MCF 10A (cell line): ENCODE measurements at regions not wholly inside any gene's neighbourhood (a gene's known extent, or its start where the extent isn't known, plus 50 kb on each side); places are given as distances from the start of the nearest gene placed in this dataset.
A peak's percentile ranks its signal among the peaks of the same experiment; 100 is the strongest.

Source experiments
- BruUV-seq: library from RNA; stranded (reverse); fragments of 400-500 nt; replicated peaks from 2 replicates; lab custom pipeline; 2021; lab: Mats Ljungman, UMichigan
- CTCF ChIA-PET: fragments of 300-600 bp; sonication (Branson Sonifier 250); formaldehyde crosslinking; extraction: SDS; loops from one replicate; lab custom pipeline; 2021; ENCODE audit warnings: antibody characterized with exemption, inconsistent platforms; lab: Yijun Ruan, JAX
- POLR2A ChIA-PET: fragments of 300-600, 350-650 bp; sonication (Branson Sonifier 250); formaldehyde crosslinking; extraction: SDS; loops from one replicate; lab custom pipeline; 2020; ENCODE audit warnings: antibody characterized with exemption, inconsistent platforms; lab: Yijun Ruan, JAX
- DNase-seq: peaks from one replicate; pipeline ENCODE4 v3.0.0-alpha.2; 2018; ENCODE audit not compliant: unreplicated experiment
- H3K27ac Mint-ChIP-seq: one replicate; pipeline ENCODE4 v1.8.0; 2022; ENCODE audit warnings: mild to moderate bottlenecking, low read depth, mixed read lengths; ENCODE audit not compliant: unreplicated experiment
- H3K27me3 Mint-ChIP-seq: one replicate; pipeline ENCODE4 v1.8.0; 2022; ENCODE audit warnings: mixed read lengths; ENCODE audit not compliant: insufficient read depth, unreplicated experiment
- H3K36me3 Mint-ChIP-seq: one replicate; pipeline ENCODE4 v1.8.0; 2022; ENCODE audit warnings: mild to moderate bottlenecking, moderate library complexity, mixed read lengths; ENCODE audit not compliant: insufficient read depth, unreplicated experiment
- H3K4me1 Mint-ChIP-seq: one replicate; pipeline ENCODE4 v1.8.0; 2022; ENCODE audit warnings: mixed read lengths; ENCODE audit not compliant: insufficient read depth, unreplicated experiment
- H3K4me3 Mint-ChIP-seq: one replicate; pipeline ENCODE4 v1.8.0; 2022; ENCODE audit warnings: mild to moderate bottlenecking, moderate library complexity, mixed read lengths; ENCODE audit not compliant: unreplicated experiment
- H3K9me3 Mint-ChIP-seq: one replicate; pipeline ENCODE4 v1.8.0; 2022; ENCODE audit warnings: mixed read lengths; ENCODE audit not compliant: unreplicated experiment
- intact Hi-C: fragments of 100-400 bp; cut with micrococcal nuclease; formaldehyde crosslinking; loops from 2 replicates; pipeline ENCODE4 v1.14.1; 2022
- TF ChIP-seq, protein P1 (sequence below): fragments of 200-600 bp; IDR thresholded peaks from one replicate; pipeline ENCODE4 v1.8.0; 2022; ENCODE audit warnings: antibody characterized with exemption, mild to moderate bottlenecking; ENCODE audit not compliant: unreplicated experiment

DNA sequence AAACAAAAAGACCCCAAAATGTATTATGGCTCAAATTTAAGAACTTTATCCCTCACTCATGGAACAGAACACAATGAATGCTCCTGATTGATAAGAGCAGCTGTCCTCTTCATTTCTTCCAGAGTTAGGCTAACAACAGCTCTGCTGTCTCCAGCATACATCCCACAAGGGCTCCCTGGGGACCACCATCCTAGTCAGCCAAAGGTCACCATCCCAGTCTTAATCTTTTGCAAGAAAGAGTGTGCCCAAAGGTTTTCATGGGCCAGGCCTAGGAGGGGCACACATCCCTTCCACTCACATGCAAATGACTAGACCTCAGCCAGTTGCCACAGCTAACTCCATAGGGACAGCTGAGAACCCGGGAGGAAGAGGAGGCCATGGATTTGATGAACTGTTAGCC is 555.3 kb downstream of the BUD13 start:
- CTCF ChIA-PET: interaction anchor here (0.5 to 3.1 kb wide), 20 partner anchors 8 to 526 kb away, joined by 3 to 17 read pairs (median 4); no protein-coding TSS in a partner anchor
- POLR2A ChIA-PET: no interaction called here
- Mint-ChIP-seq H3K27ac (no peak overlapping the region), H3K27me3 (no peaks in the 10 kb centered on the region), H3K9me3 (no peaks in the 10 kb centered on the region), H3K4me3 (no peak overlapping the region), H3K4me1 (no peaks in the 10 kb centered on the region), H3K36me3 (no peaks in the 10 kb centered on the region)
- intact Hi-C loops: no loop called here
- BruUV-seq: no TSS peak
- no peak for DNase-seq
- TF ChIP-seq, protein P1, sequence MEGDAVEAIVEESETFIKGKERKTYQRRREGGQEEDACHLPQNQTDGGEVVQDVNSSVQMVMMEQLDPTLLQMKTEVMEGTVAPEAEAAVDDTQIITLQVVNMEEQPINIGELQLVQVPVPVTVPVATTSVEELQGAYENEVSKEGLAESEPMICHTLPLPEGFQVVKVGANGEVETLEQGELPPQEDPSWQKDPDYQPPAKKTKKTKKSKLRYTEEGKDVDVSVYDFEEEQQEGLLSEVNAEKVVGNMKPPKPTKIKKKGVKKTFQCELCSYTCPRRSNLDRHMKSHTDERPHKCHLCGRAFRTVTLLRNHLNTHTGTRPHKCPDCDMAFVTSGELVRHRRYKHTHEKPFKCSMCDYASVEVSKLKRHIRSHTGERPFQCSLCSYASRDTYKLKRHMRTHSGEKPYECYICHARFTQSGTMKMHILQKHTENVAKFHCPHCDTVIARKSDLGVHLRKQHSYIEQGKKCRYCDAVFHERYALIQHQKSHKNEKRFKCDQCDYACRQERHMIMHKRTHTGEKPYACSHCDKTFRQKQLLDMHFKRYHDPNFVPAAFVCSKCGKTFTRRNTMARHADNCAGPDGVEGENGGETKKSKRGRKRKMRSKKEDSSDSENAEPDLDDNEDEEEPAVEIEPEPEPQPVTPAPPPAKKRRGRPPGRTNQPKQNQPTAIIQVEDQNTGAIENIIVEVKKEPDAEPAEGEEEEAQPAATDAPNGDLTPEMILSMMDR: no peak

- intact Hi-C loops: no loop called here
- peak; percentile 22 for DNase-seq
- TF ChIP-seq, protein P1: peak; percentile 13
These were observed 555.8 kb downstream of the BUD13 start for GRCh38 chr11:116217006-116217405.

DNA sequence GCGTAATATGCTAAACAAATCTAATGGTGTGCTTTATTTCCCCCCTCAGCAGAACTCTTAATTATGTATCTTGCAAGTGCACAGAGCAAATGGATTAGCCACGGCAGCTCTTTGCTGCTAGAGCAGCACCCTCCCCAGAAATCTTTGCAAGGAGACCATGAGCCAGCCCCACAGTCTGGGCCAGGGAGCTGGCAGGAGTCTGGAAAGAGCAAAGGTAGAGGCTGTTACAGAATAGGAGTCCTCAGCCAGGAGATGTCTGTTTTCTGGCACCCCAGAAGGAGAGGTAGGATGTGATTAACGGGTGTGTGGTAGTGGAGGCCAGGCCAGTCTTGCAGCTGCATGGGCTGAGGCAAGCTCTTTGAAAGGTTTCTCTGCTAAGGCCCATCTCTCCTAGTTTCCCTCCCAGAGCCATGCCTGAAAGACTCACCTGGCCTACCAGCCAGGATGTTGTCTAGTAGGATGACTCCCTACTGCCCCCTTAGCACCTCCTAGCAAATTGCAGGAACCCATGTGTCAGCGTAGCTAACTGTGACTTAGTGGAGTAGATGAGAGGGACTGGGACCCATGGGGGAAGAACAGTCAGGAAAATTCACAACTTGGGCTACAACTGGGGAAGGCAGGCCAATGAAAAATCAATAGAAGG is 557.2 kb downstream of the BUD13 start:
- TF ChIP-seq, protein P1: no peak
- Mint-ChIP-seq H3K4me1 (no peaks in the 10 kb centered on the region), H3K27me3 (no peaks in the 10 kb centered on the region), H3K9me3 (peaks cover 11% of the 10 kb centered on the region), H3K36me3 (no peaks in the 10 kb centered on the region), H3K4me3 (no peak overlapping the region), H3K27ac (no peak overlapping the region)
- no peak for DNase-seq
- no TSS peak for BruUV-seq
- CTCF ChIA-PET: interaction anchor here (0.6 to 3.1 kb wide), 8 partner anchors 11 to 867 kb away, joined by 3 to 17 read pairs (median 5); no protein-coding TSS in a partner anchor
- intact Hi-C loops: no loop called here
- POLR2A ChIA-PET: no interaction called here

More at GRCh38 chr11:116217006-116217405, 555.8 kb downstream of the BUD13 start:
- ChIA-PET POLR2A (no interaction called here), CTCF (interaction anchor here (0.6 to 3.1 kb wide), 22 partner anchors 8 to 602 kb away, joined by 3 to 17 read pairs (median 4); no protein-coding TSS in a partner anchor)
- Mint-ChIP-seq H3K9me3 (peaks cover 4% of the 10 kb centered on the region), H3K27ac (no peak overlapping the region), H3K4me1 (no peaks in the 10 kb centered on the region), H3K27me3 (no peaks in the 10 kb centered on the region), H3K36me3 (no peaks in the 10 kb centered on the region), H3K4me3 (no peak overlapping the region)
- BruUV-seq: no TSS peak

- no peaks in the 10 kb centered on the region for H3K36me3 Mint-ChIP-seq
- BruUV-seq: no TSS peak
- intact Hi-C loops: no loop called here
- no peak overlapping the region for H3K27ac Mint-ChIP-seq
- TF ChIP-seq, protein P1: no peak
- H3K27me3 Mint-ChIP-seq: no peaks in the 10 kb centered on the region
- DNase-seq: no peak
- H3K9me3 Mint-ChIP-seq: peaks cover 22% of the 10 kb centered on the region
- no peak overlapping the region for H3K4me3 Mint-ChIP-seq
- no peaks in the 10 kb centered on the region for H3K4me1 Mint-ChIP-seq
- POLR2A ChIA-PET: no interaction called here
- CTCF ChIA-PET: interaction anchor here (0.7 kb wide), 1 partner anchor 15 kb away, joined by 4 read pairs; no protein-coding TSS in a partner anchor
These were observed 561.6 kb downstream of the BUD13 start for GRCh38 chr11:116211147-116211546.
